Germinal center (tissue), 1 donor: ENCODE measurements at regions not wholly inside any gene's neighbourhood (a gene's known extent, or its start where the extent isn't known, plus 50 kb on each side); places are given as distances from the start of the nearest gene placed in this dataset.
"Not testable (repeated sequence)": the region's sequence is repeated elsewhere in the genome, so short reads cannot be mapped to it uniquely, and the experiment has no call there.

Experiments
- DNase-seq: peaks from one replicate; pipeline ENCODE4 v3.0.0; 2012; ENCODE audit warnings: mixed read lengths, low spot score

DNA sequence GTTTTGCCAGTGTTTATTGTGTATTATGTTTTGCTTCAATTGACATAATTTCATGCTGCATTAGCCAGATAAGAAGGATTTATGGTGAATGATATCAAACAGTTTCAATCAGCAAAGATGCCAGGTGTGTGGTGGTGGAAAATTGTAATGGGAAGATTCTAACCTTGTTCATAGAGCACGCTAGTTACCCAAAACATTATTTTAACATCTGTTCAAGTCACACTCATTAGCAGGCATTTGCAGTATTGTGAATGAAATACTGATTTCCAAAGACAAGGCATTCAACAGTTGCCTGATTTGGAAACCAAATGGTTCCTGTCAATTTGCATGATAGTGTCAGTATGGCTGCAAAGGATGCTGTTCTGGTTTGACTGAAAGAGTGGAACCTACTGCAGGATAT, 129.7 kb downstream of the EPC1 start:
- DNase-seq = no peak

DNA sequence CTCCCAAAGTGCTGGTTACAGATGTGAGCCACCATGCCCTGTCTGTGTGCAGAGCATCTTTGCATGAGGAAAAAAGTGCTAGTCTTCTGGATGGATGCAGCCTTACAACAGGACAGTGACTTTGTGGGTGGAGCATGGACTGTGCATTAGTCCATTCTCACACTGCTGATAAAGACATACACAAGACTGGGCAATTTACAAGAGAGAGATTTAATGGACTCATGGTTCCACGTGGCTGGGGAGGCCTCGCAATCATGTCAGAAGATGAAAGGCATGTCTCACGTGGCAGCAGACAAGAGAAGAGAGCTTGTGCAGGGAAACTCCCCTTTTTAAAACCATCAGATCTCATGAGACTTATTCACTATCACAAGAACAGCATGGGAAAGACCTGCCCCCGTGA, 133.1 kb downstream of the EPC1 start:
- not testable (repeated sequence) for DNase-seq

DNA sequence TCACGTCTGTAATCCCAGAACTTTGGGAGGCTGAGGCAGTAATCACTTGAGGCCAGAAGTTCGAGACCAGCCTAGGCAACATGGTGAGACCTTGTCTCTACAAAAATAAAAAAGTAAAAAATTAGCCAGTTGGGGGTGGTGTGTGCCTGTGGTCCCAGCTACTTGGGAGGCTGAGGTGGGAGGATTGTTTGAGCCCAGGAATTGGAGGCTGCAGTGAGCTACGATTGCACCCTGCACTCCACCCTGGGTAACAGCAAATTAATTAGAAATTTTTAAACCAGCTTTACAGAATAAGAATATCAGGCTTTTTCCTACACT, 136.0 kb downstream of the EPC1 start:
- DNase-seq = no peak

DNA sequence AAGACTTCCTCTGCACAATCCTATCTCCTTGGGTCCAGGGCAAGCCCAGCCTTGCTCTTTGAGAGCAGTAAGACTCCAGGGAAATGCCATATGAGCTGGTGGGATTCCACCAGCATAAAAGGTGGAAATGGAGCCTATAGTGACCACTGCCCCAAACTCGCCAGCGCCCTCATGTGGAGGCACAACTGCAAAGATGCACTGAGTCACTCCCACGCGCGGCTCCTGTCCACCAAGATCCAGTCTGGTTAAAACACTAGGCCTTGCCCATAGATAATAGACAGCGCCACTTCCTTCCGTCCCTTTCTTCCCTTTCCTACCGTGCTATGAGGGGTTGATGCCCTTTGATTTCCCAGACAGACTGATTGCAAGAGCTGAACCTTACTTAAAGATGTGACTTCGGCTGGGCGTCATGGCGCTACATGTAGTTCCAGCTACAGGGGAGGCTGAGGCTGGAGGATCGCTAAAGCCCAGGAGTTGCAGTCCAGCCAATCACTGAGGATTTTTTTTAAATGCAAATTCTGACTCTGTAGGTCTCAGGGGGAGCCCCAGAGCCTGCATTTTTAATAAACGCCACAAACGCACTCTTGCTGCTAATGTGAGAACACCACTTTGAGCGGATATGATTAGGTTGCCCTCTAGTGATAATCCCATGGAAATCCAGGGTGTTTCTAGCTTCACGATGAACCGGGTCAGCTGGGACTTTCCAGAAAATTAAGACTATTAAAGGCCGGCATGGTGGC, 136.5 kb downstream of the EPC1 start:
- DNase-seq = peak; percentile 27

DNA sequence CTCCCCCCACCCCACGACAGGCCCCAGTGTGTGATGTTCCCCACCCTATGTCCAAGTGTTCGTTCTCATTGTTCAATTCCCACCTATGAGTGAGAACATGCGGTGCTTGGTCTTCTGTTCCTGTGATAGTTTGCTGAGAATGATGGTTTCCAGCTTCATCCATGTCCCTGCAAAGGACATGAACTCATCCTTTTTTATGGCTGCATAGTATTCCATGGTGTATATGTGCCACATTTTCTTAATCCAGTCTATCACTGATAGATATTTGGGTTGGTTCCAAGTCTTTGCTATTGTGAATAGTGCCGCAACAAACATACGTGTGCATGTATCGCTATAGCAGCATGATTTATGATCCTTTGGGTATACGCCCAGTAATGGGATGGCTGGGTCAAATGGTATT, 139.0 kb downstream of the EPC1 start:
- not testable (repeated sequence) for DNase-seq

DNA sequence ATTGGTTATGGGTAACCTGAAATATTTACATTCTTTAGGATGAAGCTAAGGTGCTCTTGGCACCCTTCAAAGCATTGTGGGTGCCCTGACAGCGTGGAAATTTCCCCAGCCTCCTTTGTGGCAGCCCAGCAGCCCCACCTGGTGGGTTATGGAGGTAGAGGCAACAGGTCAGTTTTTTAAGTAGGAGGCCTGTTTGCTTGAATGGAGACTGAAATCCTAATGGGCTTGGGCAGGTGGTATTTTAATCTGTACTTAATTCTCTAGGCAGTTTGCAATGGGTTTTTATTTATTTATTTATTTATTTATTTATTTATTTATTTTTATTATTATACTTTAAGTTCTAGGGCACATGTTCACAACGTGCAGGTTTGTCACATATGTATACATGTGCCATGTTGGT, 139.4 kb downstream of the EPC1 start:
- DNase-seq = peak; percentile 58

DNA sequence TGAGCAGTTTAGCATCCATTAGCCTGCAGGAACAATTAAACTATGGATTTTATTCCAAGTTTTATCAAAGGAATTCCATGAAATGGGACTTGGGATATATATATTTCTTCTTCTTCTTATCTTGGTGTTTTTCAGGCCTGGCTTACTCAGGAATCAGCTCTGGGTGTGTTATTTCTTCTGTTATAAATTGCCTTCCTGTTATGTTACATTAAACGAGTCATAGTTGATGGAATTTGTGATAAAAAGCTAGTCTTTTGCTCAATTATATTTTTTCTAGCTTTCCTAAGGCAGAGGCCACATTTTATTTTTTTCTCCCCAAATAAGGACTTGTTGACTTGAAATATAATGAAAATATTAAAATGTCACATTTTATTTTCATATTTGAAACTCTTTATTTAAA, 141.3 kb downstream of the EPC1 start:
- DNase-seq = no peak

DNA sequence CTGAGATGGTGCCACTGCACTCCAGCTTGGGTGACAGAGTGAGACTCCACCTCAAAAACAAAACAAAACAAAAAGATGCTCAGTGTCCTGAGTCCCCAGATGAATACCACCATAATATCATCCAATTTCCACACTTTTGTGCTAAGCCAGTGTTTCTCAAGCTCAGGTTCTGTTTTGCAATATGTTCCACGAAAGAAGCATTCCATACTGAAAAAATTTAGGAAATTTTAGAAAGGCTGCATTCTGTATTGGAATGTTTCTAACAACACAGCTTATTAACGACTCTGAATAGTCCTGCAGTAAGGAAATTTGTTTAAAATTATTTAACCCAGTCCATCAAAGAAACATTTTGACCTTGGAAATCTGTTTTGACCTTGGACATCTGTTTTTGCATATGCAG, 142.4 kb downstream of the EPC1 start:
- no peak for DNase-seq

DNA sequence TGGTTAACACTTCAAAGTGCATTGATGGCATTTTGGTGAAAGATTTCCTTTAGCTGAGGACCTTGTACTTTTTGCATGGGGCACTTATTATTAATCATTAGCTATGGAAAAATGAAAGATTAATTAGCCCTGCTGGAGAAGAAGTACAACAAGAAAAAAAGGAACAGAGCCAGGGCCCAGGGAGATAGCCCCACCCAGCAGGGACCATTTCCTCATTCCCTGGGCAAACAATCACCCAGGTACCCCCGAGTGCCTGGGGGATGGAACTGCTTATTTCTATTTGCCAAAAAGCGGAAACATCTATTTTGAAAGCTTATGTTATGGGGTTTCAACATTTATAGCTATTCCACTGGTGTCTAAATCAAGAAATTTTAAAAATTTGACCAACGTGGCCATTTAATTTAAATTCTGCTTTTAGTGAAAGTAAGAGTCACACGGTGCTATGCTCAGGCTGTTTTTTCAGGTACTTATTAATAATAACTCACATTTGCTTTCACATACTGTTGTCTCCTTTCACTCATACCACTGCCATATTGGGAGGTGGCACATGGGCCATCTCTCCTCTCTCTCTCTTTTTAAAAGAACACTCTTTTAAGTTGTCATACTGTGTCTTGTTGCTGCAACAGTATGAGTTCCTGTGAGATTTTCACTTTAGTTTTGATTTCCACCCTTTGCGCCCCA, 143.6 kb upstream of the KIF5B start:
- peak; percentile 20 for DNase-seq

DNA sequence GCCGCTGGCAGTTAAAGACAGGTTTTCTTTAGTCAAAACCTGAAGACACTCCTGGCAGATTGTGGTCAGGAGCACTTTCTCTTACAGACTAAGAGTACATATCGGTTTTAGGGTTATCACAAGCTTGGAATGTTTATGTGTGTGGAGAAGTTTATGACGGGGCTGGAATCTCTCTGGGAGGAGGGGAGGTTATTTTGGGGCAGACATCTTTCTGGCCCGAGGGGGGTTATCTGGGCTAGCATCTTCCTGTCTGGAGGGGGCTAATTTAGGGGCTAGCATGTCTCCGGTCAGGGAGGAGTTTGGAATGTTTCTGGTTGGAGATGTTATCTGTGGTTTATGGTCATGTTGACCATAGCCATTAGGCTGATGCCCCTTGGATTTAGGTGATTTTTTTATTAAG, 141.2 kb upstream of the KIF5B start:
- DNase-seq = no peak

DNA sequence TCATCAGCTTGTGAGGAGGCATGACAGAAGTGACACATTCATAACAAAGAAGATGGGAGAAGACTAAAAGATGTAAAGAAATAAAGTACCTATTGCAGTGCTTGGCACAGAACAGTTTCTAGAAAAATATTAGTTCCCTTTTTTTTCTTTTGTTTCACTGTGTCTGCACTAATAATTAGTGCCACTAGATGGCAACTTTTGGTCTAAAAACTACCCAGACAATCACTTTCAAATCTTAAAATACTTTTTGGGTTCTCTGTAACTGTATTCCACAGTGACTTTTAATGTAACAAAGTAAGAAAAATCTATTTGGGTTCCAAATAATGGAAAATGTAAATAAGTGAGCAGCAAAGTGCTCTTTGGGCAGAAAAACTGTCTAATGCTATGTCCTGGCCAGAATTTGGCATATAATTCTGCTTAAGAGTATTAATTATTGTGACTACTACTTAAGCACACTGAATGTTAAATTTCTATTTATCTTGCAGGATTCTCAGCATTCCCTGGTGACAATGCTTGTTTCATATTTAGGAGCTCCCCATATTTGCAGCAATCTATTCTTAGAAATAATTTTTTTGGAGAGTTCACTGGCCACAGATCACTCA, 134.8 kb upstream of the KIF5B start:
- DNase-seq = peak; percentile 33

DNA sequence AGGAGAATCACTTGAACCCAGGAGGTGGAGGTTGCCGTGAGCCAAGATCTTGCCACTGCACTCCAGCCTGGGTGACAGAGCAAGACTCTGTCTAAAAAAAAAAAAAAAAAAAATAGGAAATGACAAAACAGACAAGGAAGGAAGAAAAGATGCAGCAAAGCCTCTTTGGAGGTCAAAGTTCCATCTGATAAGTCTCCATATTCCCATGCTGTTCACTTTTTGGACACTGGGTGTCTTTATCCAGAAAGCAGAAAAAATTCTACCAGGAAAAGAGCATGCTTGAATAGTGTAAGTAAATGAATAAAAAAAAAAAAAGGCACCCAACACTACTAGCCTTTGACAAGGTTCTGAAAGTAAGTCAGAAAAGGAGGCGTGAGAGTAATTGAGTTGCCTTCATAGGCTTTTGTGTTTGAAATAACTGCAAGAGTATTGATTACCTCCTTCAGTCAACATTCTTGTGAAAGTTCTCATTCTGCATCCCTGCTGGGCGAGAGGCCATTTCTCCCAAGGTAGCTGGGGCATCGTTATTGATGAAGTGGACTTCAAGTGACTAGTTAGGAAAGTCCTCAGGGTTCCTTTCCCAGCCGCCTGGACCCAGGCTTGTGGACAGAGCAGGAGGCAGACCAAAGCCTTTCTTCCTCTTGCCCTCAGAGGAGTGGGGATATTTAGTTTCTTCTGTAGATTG, 133.3 kb upstream of the KIF5B start:
- no peak for DNase-seq

DNA sequence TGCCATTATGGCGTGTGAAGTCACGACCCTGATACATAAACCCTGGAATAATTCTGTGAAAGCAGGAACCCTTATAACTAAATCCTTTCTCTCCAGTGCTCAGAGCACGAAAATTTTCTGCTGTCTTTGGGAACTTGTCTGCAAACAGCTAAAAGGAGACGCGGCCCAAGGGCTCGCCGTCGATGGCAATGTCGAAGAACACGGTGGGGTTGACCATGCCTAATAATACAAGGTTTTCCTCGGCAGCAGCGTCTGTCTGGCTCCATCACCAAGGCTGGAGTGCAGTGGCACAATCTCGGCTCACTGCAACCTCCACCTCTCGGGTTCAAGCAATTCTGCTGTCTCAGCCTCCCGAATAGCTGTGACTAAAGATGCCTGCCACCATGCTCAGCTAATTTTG, 132.4 kb upstream of the KIF5B start:
- not testable (repeated sequence) for DNase-seq

DNA sequence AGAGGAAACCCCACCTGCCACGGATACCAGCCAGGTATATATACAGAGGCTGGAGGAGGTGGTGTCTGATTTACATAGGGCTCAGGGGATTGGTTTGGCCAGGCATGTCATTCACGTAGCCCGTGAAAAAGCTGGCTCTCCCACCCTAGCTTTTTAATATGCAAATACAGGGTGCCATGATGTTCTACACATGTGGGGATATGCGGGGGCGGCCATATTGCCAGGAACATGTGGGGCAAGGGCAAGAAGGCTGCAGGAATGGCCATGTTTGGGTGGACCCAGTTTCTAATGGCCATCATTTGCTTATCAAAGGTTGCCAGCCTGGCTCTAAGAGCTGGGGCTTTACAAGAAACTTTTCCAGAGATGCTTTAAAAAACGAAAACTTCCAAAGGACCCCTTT, 131.5 kb upstream of the KIF5B start:
- DNase-seq = no peak

DNA sequence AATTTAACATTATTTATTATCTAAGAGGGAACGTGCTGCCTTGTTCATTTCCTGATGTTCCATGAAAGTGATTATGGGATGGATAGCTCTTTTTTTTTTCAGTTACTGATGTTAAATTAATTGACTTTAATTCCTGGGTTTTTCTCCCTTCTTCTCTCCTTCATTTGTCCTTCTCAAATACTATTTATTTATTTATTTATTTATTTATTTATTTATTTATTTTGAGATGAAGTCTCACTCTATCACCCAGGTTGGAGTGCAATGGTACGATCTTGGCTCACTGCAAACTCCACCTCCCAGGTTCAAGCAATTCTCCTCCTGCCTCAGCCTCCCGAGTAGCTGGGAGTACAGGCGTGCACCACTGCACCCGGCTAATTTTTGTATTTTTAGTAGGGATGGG, 127.4 kb upstream of the KIF5B start:
- DNase-seq = not testable (repeated sequence)

DNA sequence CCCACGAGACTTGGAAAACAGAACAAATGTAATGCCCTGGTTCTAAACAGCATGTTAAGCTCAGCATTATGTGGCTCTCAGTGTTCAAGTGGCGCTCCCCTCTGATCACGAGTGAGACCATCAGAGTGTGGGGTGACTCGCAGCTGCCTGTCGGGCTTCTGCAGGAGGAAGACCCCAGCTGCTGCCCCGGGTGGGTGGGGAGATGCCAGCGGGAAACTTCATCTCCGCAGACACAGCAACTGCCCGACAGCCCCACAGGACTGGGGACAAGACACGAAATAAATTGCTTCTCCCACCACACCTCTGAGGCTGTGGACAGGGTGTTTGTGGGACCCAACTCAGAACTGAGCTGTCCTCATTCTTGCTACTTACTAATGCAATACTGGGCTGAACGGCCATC, 126.3 kb upstream of the KIF5B start:
- DNase-seq = no peak

DNA sequence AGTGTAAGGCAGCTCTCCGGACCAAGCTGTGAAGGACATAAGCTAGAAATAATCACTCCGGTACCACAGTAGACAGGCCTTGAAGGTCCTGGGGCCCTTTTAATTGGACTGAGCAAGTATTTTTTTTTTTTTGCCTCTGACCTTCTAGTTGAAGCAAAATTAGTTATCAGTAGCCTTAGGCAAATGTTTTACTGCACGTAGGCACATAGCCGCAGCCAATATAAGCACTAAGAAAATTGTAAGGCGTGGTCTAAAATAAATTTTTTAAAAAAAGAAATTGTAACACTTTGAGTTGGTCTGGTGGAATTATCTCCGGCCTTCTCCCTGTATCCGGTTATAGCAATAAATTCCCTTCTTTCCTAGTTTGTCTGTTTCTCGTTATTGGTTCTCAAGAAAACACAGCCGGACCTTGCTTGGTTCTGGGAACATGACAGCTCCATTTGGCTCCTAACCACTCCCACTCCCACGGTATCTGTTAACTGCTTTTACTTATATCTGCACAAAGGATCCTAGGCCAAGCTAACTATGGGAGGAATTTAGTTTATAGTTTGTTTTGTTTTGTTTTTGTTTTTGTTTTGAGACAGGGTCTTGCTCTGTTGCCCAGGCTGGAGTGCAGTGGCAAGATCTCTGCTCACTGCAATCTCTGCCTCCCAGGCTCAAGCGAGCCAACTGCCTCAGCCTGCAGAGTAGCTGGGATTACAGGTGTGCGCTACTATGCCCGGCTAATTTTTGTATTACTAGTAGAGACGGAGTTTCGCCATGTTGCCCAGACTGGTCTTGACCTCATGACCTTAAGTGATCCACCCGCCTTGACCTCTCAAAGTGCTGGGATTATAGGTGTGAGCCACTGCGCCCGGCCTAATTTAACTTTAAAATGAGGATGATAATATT, 124.4 kb upstream of the KIF5B start:
- DNase-seq = no peak

DNA sequence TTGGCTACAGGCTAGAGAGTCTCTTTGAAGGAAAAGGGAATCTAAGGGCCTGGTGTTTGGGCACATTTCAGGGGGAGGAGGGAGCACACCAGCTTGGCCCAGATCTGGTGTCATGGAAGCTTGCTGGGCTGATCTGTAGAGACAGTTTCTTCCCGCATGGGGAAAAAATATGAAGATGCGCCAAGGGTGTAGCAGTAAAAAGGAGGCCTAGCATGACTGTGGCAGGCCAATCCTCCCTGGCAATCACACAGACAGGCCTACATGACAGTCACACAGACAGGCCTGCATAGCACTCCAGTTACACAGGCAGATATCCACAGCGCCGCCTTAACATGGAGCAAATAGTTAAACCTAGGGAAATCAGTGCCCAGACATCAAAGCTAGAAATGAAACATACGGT, 123.6 kb upstream of the KIF5B start:
- no peak for DNase-seq

DNA sequence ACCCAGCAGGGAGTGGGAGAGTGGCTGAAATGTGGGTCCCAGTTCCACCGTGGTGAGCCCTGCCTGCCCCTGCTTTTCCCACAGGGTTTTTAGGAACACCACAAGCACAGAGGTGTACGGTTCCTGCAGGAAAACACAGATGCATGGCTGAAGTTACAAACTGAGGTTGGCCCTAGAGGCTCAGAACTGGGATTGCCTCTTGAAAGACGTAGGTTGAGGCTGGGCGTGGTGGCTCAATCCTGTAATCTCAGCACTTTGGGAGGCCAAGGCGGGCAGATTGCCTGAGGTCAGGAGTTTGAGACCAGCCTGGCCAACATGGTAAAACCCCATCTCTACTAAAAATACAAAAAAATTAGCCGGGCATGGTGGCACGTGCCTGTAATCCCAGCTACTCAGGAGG, 121.4 kb upstream of the KIF5B start:
- DNase-seq = not testable (repeated sequence)

DNA sequence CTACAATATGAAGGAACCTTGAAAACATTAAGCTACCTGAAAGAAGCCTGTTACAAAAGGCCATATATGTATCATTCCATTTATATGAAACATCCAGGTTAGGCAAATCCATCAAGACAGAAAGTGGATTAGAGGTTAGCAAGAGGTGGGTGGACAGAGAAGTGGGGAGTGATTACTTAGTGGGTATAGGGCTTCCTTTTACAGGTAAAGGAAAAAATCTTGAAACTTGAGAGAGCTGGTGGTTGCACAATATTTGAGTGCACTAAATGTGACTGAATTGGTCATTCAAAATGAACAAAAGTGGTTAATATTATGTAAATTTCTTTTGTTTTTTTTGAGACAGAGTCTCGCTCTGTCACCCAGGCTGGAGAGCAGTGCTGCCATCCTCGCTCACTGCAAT, 119.4 kb upstream of the KIF5B start:
- DNase-seq = no peak

DNA sequence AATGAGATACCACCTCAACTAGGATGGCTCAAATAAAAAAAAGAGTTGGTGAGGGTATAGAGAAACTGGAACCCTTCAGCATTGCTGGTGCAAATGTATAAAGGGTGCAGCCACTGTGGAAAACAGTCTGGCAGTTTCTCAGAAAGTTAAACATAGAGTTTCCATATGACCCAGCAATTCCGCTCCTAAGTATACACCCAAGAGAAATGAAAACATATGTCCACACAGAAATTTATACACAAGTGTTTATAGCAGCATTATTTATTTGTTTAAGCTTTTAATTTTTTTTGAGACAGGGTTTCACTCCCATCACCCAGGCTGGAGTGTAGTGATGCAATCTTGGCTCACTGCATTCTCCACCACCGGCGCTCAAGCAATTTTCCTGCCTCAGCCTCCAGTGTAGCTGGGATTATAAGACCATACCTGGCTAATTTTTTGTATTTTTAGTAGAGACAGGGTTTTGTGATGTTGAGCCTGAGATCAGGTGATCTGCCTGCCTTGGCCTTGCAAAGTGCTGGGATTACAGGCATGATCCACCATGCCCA, 118.2 kb upstream of the KIF5B start:
- DNase-seq = no peak

DNA sequence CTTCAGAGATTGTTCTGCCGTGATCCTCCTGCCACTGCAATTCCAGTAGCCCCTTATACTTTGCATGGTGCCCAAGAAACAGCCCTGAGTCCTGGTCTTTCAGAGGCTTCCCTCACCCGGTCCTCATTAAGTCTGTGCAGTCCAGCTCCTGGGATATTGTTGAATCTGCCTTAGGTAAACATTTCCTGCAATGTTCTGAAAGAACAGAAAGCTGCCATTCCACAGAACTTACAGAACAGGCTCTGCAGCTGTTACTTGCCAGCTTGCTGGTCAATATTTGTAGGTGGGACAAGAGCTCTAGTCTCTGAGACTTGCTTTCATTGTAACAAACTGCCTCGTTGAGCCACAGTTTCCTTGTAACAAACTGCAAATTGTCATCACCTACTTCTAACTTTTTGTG, 115.0 kb upstream of the KIF5B start:
- no peak for DNase-seq
